Suprapubic skin (tissue), 4 donors: ENCODE measurements at regions not wholly inside any gene's neighbourhood (a gene's known extent, or its start where the extent isn't known, plus 50 kb on each side); places are given as distances from the start of the nearest gene placed in this dataset.

ENCODE experiments used
- DNase-seq, 2 donors: peaks; one replicate each; pipeline ENCODE4 v3.0.0-alpha.2; 2019; ENCODE audit warnings: low spot score in 2 of 2
- H3K27ac ChIP-seq: fragments of 200-600 bp; sonication (generic); one replicate; pipeline ENCODE4 v1.5.1; 2019
- H3K27me3 ChIP-seq: fragments of 200-600 bp; sonication (generic); one replicate; pipeline ENCODE4 v1.5.1; 2019
- H3K36me3 ChIP-seq: fragments of 200-600 bp; sonication (generic); one replicate; pipeline ENCODE4 v1.5.1; 2019
- H3K4me1 ChIP-seq: fragments of 200-600 bp; sonication (generic); one replicate; pipeline ENCODE4 v1.5.1; 2019
- H3K4me3 ChIP-seq: fragments of 200-600 bp; sonication (generic); one replicate; pipeline ENCODE4 v1.5.1; 2019; ENCODE audit warnings: mild to moderate bottlenecking
- H3K9me3 ChIP-seq: fragments of 200-600 bp; sonication (generic); one replicate; pipeline ENCODE4 v1.5.1; 2019
- CTCF ChIP-seq, 2 donors: fragments of 200-600 bp in 1 of 2; fragments of 450-650 bp in 1 of 2; sonication (generic) in 1 of 2; IDR thresholded peaks; one replicate each; pipeline ENCODE4 v1.5.1; 2016 to 2019; ENCODE audit warnings: antibody characterized with exemption in 2 of 2, mild to moderate bottlenecking in 1 of 2, moderate library complexity in 1 of 2
- EP300 ChIP-seq: sonication (generic); formaldehyde crosslinking; IDR thresholded peaks from one replicate; pipeline ENCODE4 v1.6.1; 2017; ENCODE audit warnings: antibody characterized with exemption
- POLR2A ChIP-seq, 2 donors: fragments of 450-650 bp; IDR thresholded peaks; one replicate each; pipeline ENCODE4 v1.6.1; 2017; ENCODE audit warnings: antibody characterized with exemption in 2 of 2, mild to moderate bottlenecking in 2 of 2, moderate library complexity in 2 of 2
- POLR2AphosphoS5 ChIP-seq, 3 donors: sonication (generic); formaldehyde crosslinking; IDR thresholded peaks; one replicate each; pipeline ENCODE4 v1.6.1; 2017; ENCODE audit warnings: antibody characterized with exemption in 3 of 3
- WGBS: methylation state at CpG from one replicate; pipeline ENCODE4 v1.1.5; 2018; 5-methylcytosine and 5-hydroxymethylcytosine counted together

DNA sequence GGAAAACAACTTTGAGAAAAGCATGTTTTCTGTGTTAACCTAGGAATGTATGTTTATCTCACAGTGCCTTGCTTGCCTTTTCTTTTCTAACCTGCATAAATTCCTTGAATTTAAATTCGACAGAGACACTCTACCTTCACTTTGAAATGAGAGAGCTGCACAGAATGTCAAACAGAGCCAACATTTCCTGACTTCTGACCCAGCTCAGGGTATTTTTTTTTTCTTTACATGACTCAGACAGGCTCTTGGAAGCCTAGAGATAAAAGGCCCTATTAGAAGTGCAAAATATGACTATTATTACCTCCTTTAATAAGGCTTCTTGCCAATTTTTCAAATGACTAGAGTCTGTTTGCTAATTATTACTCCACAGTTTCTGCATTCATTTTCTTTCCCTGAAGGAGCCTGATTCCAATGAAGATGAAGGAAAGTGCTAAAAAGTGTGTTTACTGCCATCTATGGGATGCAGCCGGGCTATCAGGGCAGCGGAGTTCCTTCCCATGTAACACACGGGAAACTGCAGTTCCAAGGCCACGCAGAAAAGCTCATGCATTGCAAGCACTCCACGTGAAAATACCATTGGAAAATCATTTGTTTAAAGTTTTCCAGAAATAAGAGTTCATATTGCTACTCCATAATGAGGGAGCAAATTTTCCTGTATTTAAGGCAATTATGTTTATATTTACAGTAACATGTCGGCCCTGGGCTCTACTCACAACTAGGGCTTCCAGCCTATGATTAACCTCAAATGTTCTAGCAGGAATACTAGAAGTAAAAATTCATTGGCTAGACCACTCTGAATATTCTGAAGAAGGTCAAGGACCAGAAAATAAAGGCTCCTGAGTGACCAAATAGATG lies 485.6 kb downstream of the ZSWIM6 start:
- H3K27ac ChIP-seq = no peak overlapping the region
- WGBS = 13% methylated on average over 7 of the region's 7 CpGs
- DNase-seq = no peak

DNA sequence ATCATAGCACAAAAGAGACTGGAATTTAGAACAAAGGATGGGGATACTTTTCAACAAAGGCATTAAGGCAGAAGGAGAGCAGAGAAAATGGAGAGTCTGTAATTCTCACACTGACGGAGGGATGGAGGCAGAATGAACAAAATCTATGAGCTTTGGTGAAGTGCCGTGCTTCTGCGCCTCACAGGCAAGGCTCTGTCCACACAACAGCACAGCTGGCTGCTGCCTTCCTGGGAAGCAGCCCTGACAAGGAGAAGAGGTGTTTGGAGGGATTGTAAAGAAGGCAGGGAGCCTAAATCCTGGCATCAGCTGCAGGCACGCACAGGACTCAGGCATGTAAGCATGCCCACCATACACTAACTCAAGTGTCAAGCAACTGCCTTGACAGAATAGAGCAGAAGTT lies 485.2 kb upstream of the KIF2A start:
- H3K9me3 ChIP-seq = no peaks in the 10 kb centered on the region
- DNase-seq = no peak
- no peak overlapping the region for H3K4me3 ChIP-seq
- TF ChIP-seq CTCF (IDR thresholded peaks at IDR 0.05) (no peak), POLR2A (IDR thresholded peaks at IDR 0.05) (no peak), EP300 (no peak), POLR2AphosphoS5 (IDR thresholded peaks at IDR 0.05) (no peak)
- no peak overlapping the region for H3K27ac ChIP-seq
- WGBS = 66% methylated on average over 4 of the region's 4 CpGs
- H3K27me3 ChIP-seq = no peaks in the 10 kb centered on the region
- H3K36me3 ChIP-seq = no peaks in the 10 kb centered on the region
- peaks cover 12% of the 10 kb centered on the region for H3K4me1 ChIP-seq

More for the DNA sequence above, 485.6 kb downstream of the ZSWIM6 start:
- Histone ChIP-seq H3K4me3 (no peak overlapping the region), H3K9me3 (no peaks in the 10 kb centered on the region), H3K4me1 (peaks cover 12% of the 10 kb centered on the region), H3K36me3 (no peaks in the 10 kb centered on the region), H3K27me3 (no peaks in the 10 kb centered on the region)
- peak in 1 of 2 donors; percentile 54 for TF ChIP-seq CTCF (IDR thresholded peaks at IDR 0.05)
- no peak for TF ChIP-seq EP300

DNA sequence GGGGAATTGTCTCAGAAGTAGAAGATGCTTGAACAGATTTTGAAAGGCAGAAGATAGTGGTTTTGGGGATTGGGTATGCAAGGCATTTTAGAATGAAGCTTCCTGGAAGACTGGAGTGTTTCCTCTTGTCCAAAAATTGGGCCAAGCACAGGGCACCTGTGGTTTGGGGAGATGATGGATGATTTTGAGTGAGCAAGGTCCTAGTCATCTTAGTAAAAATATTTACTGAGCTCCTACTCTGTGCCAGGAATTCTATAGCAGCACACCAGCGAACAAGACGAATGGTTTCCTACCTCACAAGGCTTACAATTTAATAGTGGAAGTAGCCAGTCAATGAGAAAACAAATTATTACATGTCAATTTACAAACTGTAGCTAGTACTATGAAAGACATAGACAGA lies 484.4 kb upstream of the KIF2A start:
- no peaks in the 10 kb centered on the region for H3K27me3 ChIP-seq
- WGBS = 91% methylated on average over 2 of the region's 2 CpGs
- no peaks in the 10 kb centered on the region for H3K36me3 ChIP-seq
- H3K4me3 ChIP-seq = no peak overlapping the region
- no peak for DNase-seq
- H3K4me1 ChIP-seq = peaks cover 12% of the 10 kb centered on the region
- TF ChIP-seq EP300 (no peak), CTCF (IDR thresholded peaks at IDR 0.05) (no peak)
- H3K27ac ChIP-seq = no peak overlapping the region
- H3K9me3 ChIP-seq = no peaks in the 10 kb centered on the region

GRCh38 chr5:61822584-61822983 lies 483.4 kb upstream of the KIF2A start:
- WGBS = 94% methylated on average over 5 of the region's 5 CpGs
- no peak overlapping the region for H3K4me3 ChIP-seq
- H3K4me1 ChIP-seq = peaks cover 5% of the 10 kb centered on the region
- H3K9me3 ChIP-seq = no peaks in the 10 kb centered on the region
- H3K27me3 ChIP-seq = no peaks in the 10 kb centered on the region
- no peak overlapping the region for H3K27ac ChIP-seq
- no peak for DNase-seq
- no peak for TF ChIP-seq POLR2A (IDR thresholded peaks at IDR 0.05)
- no peak for TF ChIP-seq CTCF (IDR thresholded peaks at IDR 0.05)
- H3K36me3 ChIP-seq = no peaks in the 10 kb centered on the region

DNA sequence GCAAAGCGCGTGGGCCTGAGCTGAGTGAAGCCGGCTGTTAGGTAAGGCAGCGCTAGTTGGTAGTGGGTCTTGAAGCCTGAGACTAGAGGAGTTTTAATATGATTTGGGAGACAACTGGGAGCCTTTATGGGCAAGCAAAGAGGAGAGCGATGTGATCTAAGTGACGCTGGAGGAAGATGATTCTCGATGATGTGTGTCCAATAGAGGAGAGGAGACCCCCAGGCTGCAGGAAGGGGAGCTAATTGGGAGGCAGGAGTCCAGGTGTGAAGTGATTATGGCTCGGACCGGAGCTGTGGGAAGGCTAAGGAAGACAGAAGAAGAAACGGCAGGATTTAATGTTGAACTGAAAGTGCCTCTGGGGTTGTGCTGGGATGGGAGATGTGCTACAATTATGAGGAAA lies 482.9 kb upstream of the KIF2A start:
- 90% methylated on average over 10 of the region's 10 CpGs for WGBS
- TF ChIP-seq CTCF (IDR thresholded peaks at IDR 0.05) (no peak), POLR2A (IDR thresholded peaks at IDR 0.05) (no peak), POLR2AphosphoS5 (IDR thresholded peaks at IDR 0.05) (no peak), EP300 (no peak)
- H3K4me3 ChIP-seq = no peak overlapping the region

More for the DNA sequence above, 482.9 kb upstream of the KIF2A start:
- Histone ChIP-seq H3K36me3 (no peaks in the 10 kb centered on the region), H3K27ac (no peak overlapping the region), H3K4me1 (no peaks in the 10 kb centered on the region), H3K9me3 (no peaks in the 10 kb centered on the region), H3K27me3 (no peaks in the 10 kb centered on the region)
- no peak for DNase-seq
